ENCODE measurements at regions not wholly inside any gene's neighbourhood (a gene's known extent, or its start where the extent isn't known, plus 50 kb on each side); places are given as distances from the start of the nearest gene placed in this dataset.
"Not testable (repeated sequence)": the region's sequence is repeated elsewhere in the genome, so short reads cannot be mapped to it uniquely, and the experiment has no call there.

DNA sequence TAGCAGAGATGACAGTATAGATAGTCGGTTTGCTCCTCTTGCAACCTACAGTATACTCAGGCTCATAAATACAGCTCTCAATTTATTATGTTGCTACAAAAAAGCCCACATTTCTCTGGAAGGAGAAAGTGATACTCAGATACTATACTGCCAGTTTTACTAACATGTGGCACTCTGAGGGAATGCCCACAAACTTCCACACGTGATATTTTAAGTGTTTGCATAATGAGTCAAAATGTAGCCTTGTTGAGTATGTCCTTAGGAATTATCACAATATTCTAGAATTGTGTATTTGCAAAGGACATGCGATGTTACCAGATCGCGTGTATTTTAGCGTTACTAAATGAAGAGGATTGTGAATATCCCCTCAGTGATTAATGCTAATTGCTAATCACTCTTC, 929.1 kb downstream of the STIM2 start:
- 20 to 30% methylated on average over 6 of the region's 6 CpGs for WGBS, 2 experiments (ENCODE audit: low coverage in 1 of 2, low lambda C conversion rate in 2 of 2, missing lambda C conversion rate in 2 of 2)

DNA sequence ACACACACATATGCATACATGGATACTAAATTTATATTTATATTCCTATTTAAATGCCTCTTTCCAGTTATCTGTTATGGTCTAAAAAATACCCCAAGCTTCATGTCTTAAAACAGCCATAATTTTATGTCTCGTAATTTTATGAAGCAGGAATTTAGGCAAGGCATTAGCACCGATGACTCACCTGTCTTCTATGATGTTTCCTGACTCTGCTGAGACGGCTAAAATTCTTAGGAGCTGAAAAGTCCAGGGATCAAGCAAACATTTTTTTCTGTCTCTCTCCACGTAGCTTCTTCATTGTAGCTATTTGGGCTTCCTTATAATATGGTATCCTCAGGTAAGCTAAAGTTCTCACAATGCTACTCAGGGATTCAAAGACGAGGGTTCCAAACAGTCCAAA, 930.3 kb downstream of the STIM2 start:
- no peak overlapping the region for H3K4me2 ChIP-seq (ENCODE audit: unreplicated experiment)
- no peak overlapping the region for H3K9ac ChIP-seq
- H2AFZ ChIP-seq, result no peak overlapping the region
- no peaks in the 10 kb centered on the region for H3K9me3 ChIP-seq (ENCODE audit: low read depth)
- H3K4me3 ChIP-seq, result no peak overlapping the region
- H3F3A ChIP-seq (ENCODE audit: insufficient read depth), result no peaks in the 10 kb centered on the region
- H3K9me2 ChIP-seq (ENCODE audit: insufficient read depth), result no peaks in the 10 kb centered on the region
- TF ChIP-seq EZH2 (IDR thresholded peaks at IDR 0.05; ENCODE audit: insufficient read depth, poor library complexity, severe bottlenecking) (no peak), EZH2phosphoT487 (IDR thresholded peaks at IDR 0.05; ENCODE audit: insufficient read depth, low read depth) (no peak)
- DNase-seq, result peak; percentile 10
- H4K20me1 ChIP-seq (ENCODE audit: insufficient read depth), result no peaks in the 10 kb centered on the region
- H3K79me2 ChIP-seq (ENCODE audit: insufficient read depth), result no peaks in the 10 kb centered on the region
- H3K4me1 ChIP-seq (ENCODE audit: insufficient read depth), result no peaks in the 10 kb centered on the region
- in situ Hi-C loops (cut with MboI), result no loop called here
- H3K36me3 ChIP-seq (ENCODE audit: low read depth), result no peaks in the 10 kb centered on the region
- no peak overlapping the region for H3K27ac ChIP-seq
- no peaks in the 10 kb centered on the region for H3K27me3 ChIP-seq (replicated peaks; ENCODE audit: insufficient read depth)
- 14 to 24% methylated on average over 5 of the region's 5 CpGs for WGBS, 2 experiments (ENCODE audit: low coverage in 1 of 2, low lambda C conversion rate in 2 of 2, missing lambda C conversion rate in 2 of 2)

More for the DNA sequence above, 929.1 kb downstream of the STIM2 start:
- Histone ChIP-seq H3K36me3 (ENCODE audit: low read depth) (no peaks in the 10 kb centered on the region), H3F3A (ENCODE audit: insufficient read depth) (no peaks in the 10 kb centered on the region), H3K9ac (no peak overlapping the region), H3K27me3 (replicated peaks; ENCODE audit: insufficient read depth) (no peaks in the 10 kb centered on the region), H3K9me3 (ENCODE audit: low read depth) (no peaks in the 10 kb centered on the region), H4K20me1 (ENCODE audit: insufficient read depth) (no peaks in the 10 kb centered on the region), H3K27ac (no peak overlapping the region), H3K9me2 (ENCODE audit: insufficient read depth) (no peaks in the 10 kb centered on the region), H2AFZ (no peak overlapping the region), H3K4me3 (no peak overlapping the region), H3K4me1 (ENCODE audit: insufficient read depth) (no peaks in the 10 kb centered on the region), H3K4me2 (ENCODE audit: unreplicated experiment) (no peak overlapping the region), H3K79me2 (ENCODE audit: insufficient read depth) (no peaks in the 10 kb centered on the region)
- in situ Hi-C loops (cut with MboI), result no loop called here
- DNase-seq, result peak; percentile 9
- no peak for TF ChIP-seq EZH2 (IDR thresholded peaks at IDR 0.05; ENCODE audit: insufficient read depth, poor library complexity, severe bottlenecking)
- no peak for TF ChIP-seq EZH2phosphoT487 (IDR thresholded peaks at IDR 0.05; ENCODE audit: insufficient read depth, low read depth)

DNA sequence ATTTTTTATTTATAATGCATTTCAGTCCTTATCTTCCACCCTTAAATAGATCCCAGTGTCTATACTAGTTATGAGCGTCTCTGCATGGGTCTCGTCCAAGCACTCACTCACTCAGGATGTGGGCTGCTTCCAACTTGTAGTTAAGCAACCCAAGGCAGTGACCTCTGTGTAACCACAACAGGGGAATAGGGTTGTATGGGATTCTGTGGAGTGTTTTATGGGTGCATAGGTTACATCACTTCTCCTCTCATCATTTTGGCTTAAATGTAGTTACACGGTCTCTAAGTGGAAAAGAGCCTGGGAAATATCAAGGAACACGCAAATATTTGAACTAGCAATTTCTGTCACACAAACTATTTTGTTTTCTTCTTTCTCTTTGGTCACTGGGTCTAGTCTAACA, 931.0 kb downstream of the STIM2 start:
- in situ Hi-C loops (cut with MboI), result no loop called here
- Histone ChIP-seq H3K27ac (no peak overlapping the region), H3K4me3 (no peak overlapping the region), H3K36me3 (ENCODE audit: low read depth) (no peaks in the 10 kb centered on the region), H3K9me3 (ENCODE audit: low read depth) (no peaks in the 10 kb centered on the region), H3F3A (ENCODE audit: insufficient read depth) (no peaks in the 10 kb centered on the region), H3K79me2 (ENCODE audit: insufficient read depth) (no peaks in the 10 kb centered on the region), H2AFZ (no peak overlapping the region), H3K4me2 (ENCODE audit: unreplicated experiment) (no peak overlapping the region), H4K20me1 (ENCODE audit: insufficient read depth) (no peaks in the 10 kb centered on the region), H3K9me2 (ENCODE audit: insufficient read depth) (no peaks in the 10 kb centered on the region), H3K9ac (no peak overlapping the region), H3K4me1 (ENCODE audit: insufficient read depth) (no peaks in the 10 kb centered on the region), H3K27me3 (replicated peaks; ENCODE audit: insufficient read depth) (no peaks in the 10 kb centered on the region)
- DNase-seq, result peak; percentile 4
- WGBS, 2 experiments (ENCODE audit: low coverage in 1 of 2, low lambda C conversion rate in 2 of 2, missing lambda C conversion rate in 2 of 2), result 11 to 12% methylated on average over 4 of the region's 4 CpGs
- TF ChIP-seq EZH2phosphoT487 (IDR thresholded peaks at IDR 0.05; ENCODE audit: insufficient read depth, low read depth) (no peak), EZH2 (IDR thresholded peaks at IDR 0.05; ENCODE audit: insufficient read depth, poor library complexity, severe bottlenecking) (no peak)

DNA sequence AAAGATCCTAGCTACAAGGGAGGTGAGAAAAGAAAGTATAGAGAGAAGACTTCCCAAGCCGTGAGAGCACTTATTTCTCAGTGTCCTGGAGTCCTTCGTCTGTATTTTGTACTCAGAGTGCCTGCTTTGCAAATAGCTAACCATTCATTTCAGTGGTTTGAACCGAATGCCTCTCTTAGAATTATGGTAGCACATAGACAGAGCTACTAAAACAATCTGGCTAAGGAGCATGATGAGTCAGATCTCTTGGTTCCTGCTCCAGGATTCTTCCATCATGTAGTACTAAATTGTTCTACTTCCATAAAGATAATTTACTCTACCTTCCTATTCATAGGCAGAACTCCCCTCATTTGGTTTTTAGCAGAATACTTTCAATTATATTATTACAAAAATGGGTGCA, 946.6 kb downstream of the STIM2 start:
- no peak overlapping the region for H3K27ac ChIP-seq
- no peak for TF ChIP-seq EZH2phosphoT487 (IDR thresholded peaks at IDR 0.05; ENCODE audit: insufficient read depth, low read depth)
- no peak for TF ChIP-seq EZH2 (IDR thresholded peaks at IDR 0.05; ENCODE audit: insufficient read depth, poor library complexity, severe bottlenecking)

GRCh38 chr4:27811948-27812347, 951.3 kb downstream of the STIM2 start:
- no peak overlapping the region for H3K9ac ChIP-seq
- in situ Hi-C loops (cut with MboI), result no loop called here

More for the DNA sequence above, 946.6 kb downstream of the STIM2 start:
- 4 to 7% methylated on average over 3 of the region's 3 CpGs for WGBS, 2 experiments (ENCODE audit: low coverage in 1 of 2, low lambda C conversion rate in 2 of 2, missing lambda C conversion rate in 2 of 2)
- no peaks in the 10 kb centered on the region for H3K36me3 ChIP-seq (ENCODE audit: low read depth)
- no peak for DNase-seq
- in situ Hi-C loops (cut with MboI), result no loop called here
- no peaks in the 10 kb centered on the region for H3F3A ChIP-seq (ENCODE audit: insufficient read depth)
- no peak overlapping the region for H3K4me3 ChIP-seq
- H2AFZ ChIP-seq, result no peak overlapping the region
- no peaks in the 10 kb centered on the region for H3K27me3 ChIP-seq (replicated peaks; ENCODE audit: insufficient read depth)
- no peaks in the 10 kb centered on the region for H3K9me2 ChIP-seq (ENCODE audit: insufficient read depth)
- no peak overlapping the region for H3K9ac ChIP-seq
- H3K4me1 ChIP-seq (ENCODE audit: insufficient read depth), result no peaks in the 10 kb centered on the region
- no peaks in the 10 kb centered on the region for H3K9me3 ChIP-seq (ENCODE audit: low read depth)
- H3K79me2 ChIP-seq (ENCODE audit: insufficient read depth), result no peaks in the 10 kb centered on the region
- no peak overlapping the region for H3K4me2 ChIP-seq (ENCODE audit: unreplicated experiment)
- no peaks in the 10 kb centered on the region for H4K20me1 ChIP-seq (ENCODE audit: insufficient read depth)

DNA sequence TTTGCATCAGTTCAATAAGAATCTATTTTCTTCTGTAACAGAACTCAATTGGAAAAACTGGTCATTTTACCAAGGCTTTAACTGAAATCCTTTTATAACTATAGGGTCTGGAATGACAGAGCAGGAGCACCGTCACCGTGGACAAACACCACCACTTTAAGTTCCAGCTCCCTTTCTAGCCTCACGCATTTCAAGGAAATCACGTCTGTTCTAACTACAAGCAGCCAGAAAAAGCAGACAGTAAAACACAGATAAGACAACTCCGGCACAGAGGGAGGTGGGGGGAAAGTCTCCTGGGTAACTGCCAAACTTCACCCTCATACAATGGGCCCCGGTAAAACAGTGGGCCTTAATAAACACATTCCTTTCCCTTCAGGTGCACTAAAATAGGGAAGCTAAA, 952.6 kb downstream of the STIM2 start:
- H3K36me3 ChIP-seq (ENCODE audit: low read depth); H3K27me3 ChIP-seq (replicated peaks; ENCODE audit: insufficient read depth); H3F3A ChIP-seq (ENCODE audit: insufficient read depth); in situ Hi-C loops (cut with MboI); H3K9me2 ChIP-seq (ENCODE audit: insufficient read depth); H3K27ac ChIP-seq; H3K9me3 ChIP-seq (ENCODE audit: low read depth); H3K4me2 ChIP-seq (ENCODE audit: unreplicated experiment); H4K20me1 ChIP-seq (ENCODE audit: insufficient read depth); H3K4me3 ChIP-seq; H3K79me2 ChIP-seq (ENCODE audit: insufficient read depth); H3K9ac ChIP-seq; H2AFZ ChIP-seq; H3K4me1 ChIP-seq (ENCODE audit: insufficient read depth); DNase-seq: not testable (repeated sequence)
- WGBS, 2 experiments (ENCODE audit: low coverage in 1 of 2, low lambda C conversion rate in 2 of 2, missing lambda C conversion rate in 2 of 2), result 4 to 6% methylated on average over 6 of the region's 6 CpGs

More at GRCh38 chr4:27811948-27812347, 951.3 kb downstream of the STIM2 start:
- Histone ChIP-seq H3K4me3 (no peak overlapping the region), H3K9me3 (ENCODE audit: low read depth) (no peaks in the 10 kb centered on the region), H3F3A (ENCODE audit: insufficient read depth) (no peaks in the 10 kb centered on the region), H3K27ac (no peak overlapping the region), H3K36me3 (ENCODE audit: low read depth) (no peaks in the 10 kb centered on the region), H4K20me1 (ENCODE audit: insufficient read depth) (no peaks in the 10 kb centered on the region), H3K9me2 (ENCODE audit: insufficient read depth) (no peaks in the 10 kb centered on the region), H3K27me3 (replicated peaks; ENCODE audit: insufficient read depth) (no peaks in the 10 kb centered on the region), H3K79me2 (ENCODE audit: insufficient read depth) (no peaks in the 10 kb centered on the region), H2AFZ (no peak overlapping the region), H3K4me1 (ENCODE audit: insufficient read depth) (no peaks in the 10 kb centered on the region), H3K4me2 (ENCODE audit: unreplicated experiment) (no peak overlapping the region)
- no peak for DNase-seq
- TF ChIP-seq EZH2phosphoT487 (IDR thresholded peaks at IDR 0.05; ENCODE audit: insufficient read depth, low read depth), result no peak
- no peak for TF ChIP-seq EZH2 (IDR thresholded peaks at IDR 0.05; ENCODE audit: insufficient read depth, poor library complexity, severe bottlenecking)
- 16 to 20% methylated on average over 3 of the region's 3 CpGs for WGBS, 2 experiments (ENCODE audit: low coverage in 1 of 2, low lambda C conversion rate in 2 of 2, missing lambda C conversion rate in 2 of 2)

DNA sequence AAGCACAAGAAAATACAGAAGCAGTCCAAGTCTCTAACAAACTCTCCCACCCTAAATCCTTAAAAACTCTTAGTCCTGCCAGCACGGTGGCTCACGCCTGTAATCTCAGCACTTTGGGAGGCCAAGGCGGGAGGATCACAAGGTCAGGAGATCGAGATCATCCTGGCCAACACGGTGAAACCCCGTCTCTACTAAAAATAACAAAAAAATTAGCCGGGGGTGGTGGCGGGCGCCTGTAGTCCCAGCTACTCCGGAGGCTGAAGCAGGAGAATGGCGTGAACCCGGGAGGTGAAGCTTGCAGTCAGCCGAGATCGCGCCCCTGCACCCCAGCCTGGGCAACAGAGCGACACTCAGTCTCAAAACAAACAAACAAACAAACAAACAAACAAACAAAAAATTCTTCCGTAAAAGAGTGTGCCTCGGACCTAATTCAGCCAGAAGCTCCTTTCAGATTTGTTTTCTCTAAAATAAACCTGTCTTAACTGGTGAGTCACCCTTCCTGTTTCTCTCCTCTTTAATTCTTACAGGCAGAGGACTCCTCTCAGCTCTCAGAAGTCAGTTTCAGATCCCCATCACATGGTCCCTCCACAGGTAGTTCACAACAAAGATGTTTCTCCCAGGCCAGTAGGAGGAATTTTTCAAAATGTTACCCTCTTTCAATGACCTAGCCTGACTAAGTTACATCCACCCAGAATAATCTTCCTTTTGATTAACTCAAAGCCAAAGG, 953.2 kb downstream of the STIM2 start:
- H3K9me2 ChIP-seq (ENCODE audit: insufficient read depth); H3K9me3 ChIP-seq (ENCODE audit: low read depth); in situ Hi-C loops (cut with MboI); H3K79me2 ChIP-seq (ENCODE audit: insufficient read depth); H3K4me1 ChIP-seq (ENCODE audit: insufficient read depth); H2AFZ ChIP-seq; DNase-seq; H3F3A ChIP-seq (ENCODE audit: insufficient read depth); H3K36me3 ChIP-seq (ENCODE audit: low read depth); H3K27me3 ChIP-seq (replicated peaks; ENCODE audit: insufficient read depth); H3K27ac ChIP-seq; H3K4me2 ChIP-seq (ENCODE audit: unreplicated experiment); H3K4me3 ChIP-seq; H3K9ac ChIP-seq; H4K20me1 ChIP-seq (ENCODE audit: insufficient read depth): not testable (repeated sequence)
- 56 to 59% methylated on average over 18 of the region's 18 CpGs for WGBS, 2 experiments (ENCODE audit: low coverage in 1 of 2, low lambda C conversion rate in 2 of 2, missing lambda C conversion rate in 2 of 2)
